ENCODE measurements at regions not wholly inside any gene's neighbourhood (a gene's known extent, or its start where the extent isn't known, plus 50 kb on each side); places are given as distances from the start of the nearest gene placed in this dataset.

- no peak overlapping the region for H2BK12ac ChIP-seq (ENCODE audit: low read depth, low read length)
- no peak overlapping the region for H4K91ac ChIP-seq (replicated peaks; ENCODE audit: insufficient read length, low read length)
- no peaks in the 10 kb centered on the region for H3K27me3 ChIP-seq (replicated peaks in 1 of 4; ENCODE audit: control insufficient read depth in 3 of 4, extremely low read depth in 1 of 4, insufficient read depth in 3 of 4, low read length in 3 of 4)
- H3K14ac ChIP-seq (ENCODE audit: insufficient read length), result no peak overlapping the region
- no peak for DNase-seq (ENCODE audit: low read depth in 1 of 2, low spot score in 2 of 2)
- POLR2A ChIA-PET (ENCODE audit: partially characterized antibody), result no interaction called here
- no peak overlapping the region; the same call in 1 of the 2 replicates for H2AFZ ChIP-seq (ENCODE audit: low read length)
- 91% methylated on average over 3 of the region's 3 CpGs; no CpG with 5 or more reads in 1 of the 2 experiments for WGBS, 2 experiments (ENCODE audit: extremely low coverage in 1 of 2, insufficient coverage in 1 of 2, insufficient read length in 1 of 2, insufficient replicate concordance in 2 of 2, low coverage in 1 of 2, low lambda C conversion rate in 2 of 2, missing lambda C conversion rate in 1 of 2)
- H3K18ac ChIP-seq (ENCODE audit: extremely low read depth, low read length), result no peak overlapping the region
- no peak overlapping the region for H2AK5ac ChIP-seq (ENCODE audit: low read depth, low read length)
- H3K9ac ChIP-seq (replicated peaks in 1 of 4; ENCODE audit: extremely low read depth in 1 of 4, low read depth in 3 of 4, low read length in 3 of 4), result no peak overlapping the region
- no peak overlapping the region for H2BK15ac ChIP-seq (ENCODE audit: low read length)
- no peak for FAIRE-seq
- no peak overlapping the region for H2BK20ac ChIP-seq (ENCODE audit: low read length)
- H3K23ac ChIP-seq (ENCODE audit: insufficient read length), result no peak overlapping the region
- no peak overlapping the region for H3K4ac ChIP-seq (replicated peaks; ENCODE audit: insufficient read length, low read depth, low read length)
- H3K23me2 ChIP-seq (ENCODE audit: low read depth, low read length), result no peaks in the 10 kb centered on the region
- no peak overlapping the region for H3K27ac ChIP-seq (ENCODE audit: low read depth, low read length)
- H3K79me2 ChIP-seq (ENCODE audit: control insufficient read depth in 1 of 2, insufficient read depth in 2 of 2, low read length in 2 of 2), result no peaks in the 10 kb centered on the region
- no peaks in the 10 kb centered on the region for H3K36me3 ChIP-seq (ENCODE audit: control insufficient read depth in 2 of 4, insufficient read depth in 4 of 4, low read length in 3 of 4)
- no peak overlapping the region for H3K4me2 ChIP-seq (ENCODE audit: insufficient read depth in 1 of 2, low read depth in 2 of 2, low read length in 2 of 2)
- no peak overlapping the region for H3K4me3 ChIP-seq (ENCODE audit: extremely low read depth in 1 of 4, insufficient read depth in 2 of 4, low read depth in 3 of 4, low read length in 4 of 4)
- H4K20me1 ChIP-seq (replicated peaks in 1 of 2; ENCODE audit: control insufficient read depth in 1 of 2, insufficient read depth in 2 of 2, low read length in 2 of 2), result no peaks in the 10 kb centered on the region
- H2BK5ac ChIP-seq (ENCODE audit: low read depth, low read length), result no peak overlapping the region
- peaks cover 0 to 2% (median under 1%) of the 10 kb centered on the region in 4 experiments; a peak in 2 of 7 replicates for H3K4me1 ChIP-seq (replicated peaks in 1 of 4; ENCODE audit: control insufficient read depth in 3 of 4, insufficient read depth in 4 of 4, low read length in 3 of 4)
- no peak overlapping the region for H2BK120ac ChIP-seq (replicated peaks; ENCODE audit: low read depth, low read length)
- H3K9me3 ChIP-seq (ENCODE audit: insufficient read depth in 2 of 2, low read depth in 1 of 2, low read length in 1 of 2), result peaks cover 0 to 4% of the 10 kb centered on the region in 2 experiments; a peak in 1 of 4 replicates
- CTCF ChIA-PET (ENCODE audit: partially characterized antibody), result no interaction called here
- H3K79me1 ChIP-seq (ENCODE audit: low read depth, low read length), result no peaks in the 10 kb centered on the region
- H4K5ac ChIP-seq (ENCODE audit: insufficient read length, low read depth, low read length), result no peak overlapping the region
- no peak overlapping the region for H3K56ac ChIP-seq (replicated peaks; ENCODE audit: insufficient read length, low read depth, low read length)
- no peak overlapping the region for H4K8ac ChIP-seq (ENCODE audit: extremely low read depth, insufficient read depth, low read length)
- no peak for TF ChIP-seq BRCA1 (IDR thresholded peaks at IDR 0.05; ENCODE audit: low read depth, low read length)
- no peak for TF ChIP-seq KDM1A (IDR thresholded peaks at IDR 0.05; ENCODE audit: borderline replicate concordance, low read length)
- no peak for TF ChIP-seq EGR1 (IDR thresholded peaks at IDR 0.05; ENCODE audit: borderline replicate concordance, low read depth, low read length)
- TF ChIP-seq GTF2F1 (IDR thresholded peaks at IDR 0.05; ENCODE audit: borderline replicate concordance, low read depth, low read length), result no peak
- no peak for TF ChIP-seq EZH2 (IDR thresholded peaks at IDR 0.05; ENCODE audit: low read depth, low read length, severe bottlenecking)
- TF ChIP-seq EP300 (IDR thresholded peaks at IDR 0.05; ENCODE audit: borderline replicate concordance in 1 of 2, low read depth in 2 of 2, low read length in 2 of 2), result no peak
- TF ChIP-seq SIRT6 (IDR thresholded peaks at IDR 0.05; ENCODE audit: low read length), result no peak
- no peak for TF ChIP-seq CBX5 (IDR thresholded peaks at IDR 0.05; ENCODE audit: low read depth, low read length)
- TF ChIP-seq HDAC6 (IDR thresholded peaks at IDR 0.05; ENCODE audit: low read depth, low read length), result no peak
- no peak for TF ChIP-seq JUN (IDR thresholded peaks at IDR 0.05; ENCODE audit: low read depth, low read length)
- no peak for TF ChIP-seq GABPA (IDR thresholded peaks at IDR 0.05; ENCODE audit: borderline replicate concordance, insufficient read depth, low read length)
- TF ChIP-seq SAP30 (IDR thresholded peaks at IDR 0.05; ENCODE audit: insufficient read depth, insufficient replicate concordance, low read length), result no peak
- TF ChIP-seq SIX5 (IDR thresholded peaks at IDR 0.05; ENCODE audit: low read depth, low read length), result no peak
- TF ChIP-seq SUZ12 (IDR thresholded peaks at IDR 0.05; ENCODE audit: low read length), result no peak
- TF ChIP-seq JUND (IDR thresholded peaks at IDR 0.05; ENCODE audit: low read length), result no peak
These were observed 51.9 kb upstream of the NLGN4Y start for GRCh38 chrY:14472421-14472820.
